Glomerular visceral epithelial cell (primary cell): ENCODE measurements at regions not wholly inside any gene's neighbourhood (a gene's known extent, or its start where the extent isn't known, plus 50 kb on each side); places are given as distances from the start of the nearest gene placed in this dataset.

Source experiments
- DNase-seq: peaks from one replicate; pipeline ENCODE4 v3.0.0-alpha.2; 2016; ENCODE audit errors: extremely low spot score

- no peak for DNase-seq
These were observed 60.0 kb upstream of the SLC13A1 start for GRCh38 chr7:123259759-123260158.
